ENCODE measurements at regions not wholly inside any gene's neighbourhood (a gene's known extent, or its start where the extent isn't known, plus 50 kb on each side); places are given as distances from the start of the nearest gene placed in this dataset.

DNA sequence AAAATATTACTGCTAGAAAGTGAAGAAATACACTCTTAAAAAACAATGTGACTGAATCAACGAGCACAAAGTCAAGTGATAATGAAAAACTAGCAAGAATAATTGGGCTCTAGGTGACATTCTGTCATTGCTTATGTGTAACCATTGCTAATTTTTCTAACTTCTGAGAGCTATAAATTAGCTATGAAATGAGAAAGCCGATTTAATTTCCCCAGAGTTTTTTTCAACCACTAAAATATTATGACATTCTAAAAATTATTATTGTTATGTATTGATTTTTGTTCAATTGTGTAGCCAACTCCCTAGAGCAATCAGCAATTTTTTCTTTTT, 458.6 kb upstream of the ATXN8OS start:
- no peak for TF ChIP-seq FOXM1 (IDR thresholded peaks at IDR 0.05; ENCODE audit: borderline replicate concordance, low read depth)
- TF ChIP-seq CEBPB (IDR thresholded peaks at IDR 0.05), result no peak
- TF ChIP-seq, protein P1, sequence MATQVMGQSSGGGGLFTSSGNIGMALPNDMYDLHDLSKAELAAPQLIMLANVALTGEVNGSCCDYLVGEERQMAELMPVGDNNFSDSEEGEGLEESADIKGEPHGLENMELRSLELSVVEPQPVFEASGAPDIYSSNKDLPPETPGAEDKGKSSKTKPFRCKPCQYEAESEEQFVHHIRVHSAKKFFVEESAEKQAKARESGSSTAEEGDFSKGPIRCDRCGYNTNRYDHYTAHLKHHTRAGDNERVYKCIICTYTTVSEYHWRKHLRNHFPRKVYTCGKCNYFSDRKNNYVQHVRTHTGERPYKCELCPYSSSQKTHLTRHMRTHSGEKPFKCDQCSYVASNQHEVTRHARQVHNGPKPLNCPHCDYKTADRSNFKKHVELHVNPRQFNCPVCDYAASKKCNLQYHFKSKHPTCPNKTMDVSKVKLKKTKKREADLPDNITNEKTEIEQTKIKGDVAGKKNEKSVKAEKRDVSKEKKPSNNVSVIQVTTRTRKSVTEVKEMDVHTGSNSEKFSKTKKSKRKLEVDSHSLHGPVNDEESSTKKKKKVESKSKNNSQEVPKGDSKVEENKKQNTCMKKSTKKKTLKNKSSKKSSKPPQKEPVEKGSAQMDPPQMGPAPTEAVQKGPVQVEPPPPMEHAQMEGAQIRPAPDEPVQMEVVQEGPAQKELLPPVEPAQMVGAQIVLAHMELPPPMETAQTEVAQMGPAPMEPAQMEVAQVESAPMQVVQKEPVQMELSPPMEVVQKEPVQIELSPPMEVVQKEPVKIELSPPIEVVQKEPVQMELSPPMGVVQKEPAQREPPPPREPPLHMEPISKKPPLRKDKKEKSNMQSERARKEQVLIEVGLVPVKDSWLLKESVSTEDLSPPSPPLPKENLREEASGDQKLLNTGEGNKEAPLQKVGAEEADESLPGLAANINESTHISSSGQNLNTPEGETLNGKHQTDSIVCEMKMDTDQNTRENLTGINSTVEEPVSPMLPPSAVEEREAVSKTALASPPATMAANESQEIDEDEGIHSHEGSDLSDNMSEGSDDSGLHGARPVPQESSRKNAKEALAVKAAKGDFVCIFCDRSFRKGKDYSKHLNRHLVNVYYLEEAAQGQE (IDR thresholded peaks at IDR 0.05; ENCODE audit: low read depth), result no peak
- TF ChIP-seq CREB1 (IDR thresholded peaks at IDR 0.05; ENCODE audit: low read depth), result no peak
- TF ChIP-seq TAF1 (IDR thresholded peaks at IDR 0.05; ENCODE audit: low read depth), result no peak
- TF ChIP-seq, protein P2, sequence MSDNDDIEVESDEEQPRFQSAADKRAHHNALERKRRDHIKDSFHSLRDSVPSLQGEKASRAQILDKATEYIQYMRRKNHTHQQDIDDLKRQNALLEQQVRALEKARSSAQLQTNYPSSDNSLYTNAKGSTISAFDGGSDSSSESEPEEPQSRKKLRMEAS (IDR thresholded peaks at IDR 0.05), result no peak
- TF ChIP-seq, protein P3, sequence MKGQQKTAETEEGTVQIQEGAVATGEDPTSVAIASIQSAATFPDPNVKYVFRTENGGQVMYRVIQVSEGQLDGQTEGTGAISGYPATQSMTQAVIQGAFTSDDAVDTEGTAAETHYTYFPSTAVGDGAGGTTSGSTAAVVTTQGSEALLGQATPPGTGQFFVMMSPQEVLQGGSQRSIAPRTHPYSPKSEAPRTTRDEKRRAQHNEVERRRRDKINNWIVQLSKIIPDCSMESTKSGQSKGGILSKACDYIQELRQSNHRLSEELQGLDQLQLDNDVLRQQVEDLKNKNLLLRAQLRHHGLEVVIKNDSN (IDR thresholded peaks at IDR 0.05), result no peak
- TF ChIP-seq EP300 (IDR thresholded peaks at IDR 0.05; ENCODE audit: borderline replicate concordance), result no peak
- no peak for TF ChIP-seq TEAD4 (IDR thresholded peaks at IDR 0.05)
- TF ChIP-seq YY1 (IDR thresholded peaks at IDR 0.05; ENCODE audit: low read depth), result no peak
- TF ChIP-seq EGR1 (IDR thresholded peaks at IDR 0.05), result no peak
- no peak for TF ChIP-seq ZBTB7A (IDR thresholded peaks at IDR 0.05; ENCODE audit: low read depth)
- no peak for TF ChIP-seq TCF12 (IDR thresholded peaks at IDR 0.05; ENCODE audit: low read depth)
- no peak for TF ChIP-seq NFIC (IDR thresholded peaks at IDR 0.05)
- TF ChIP-seq RAD21 (IDR thresholded peaks at IDR 0.05; ENCODE audit: low read depth), result no peak

DNA sequence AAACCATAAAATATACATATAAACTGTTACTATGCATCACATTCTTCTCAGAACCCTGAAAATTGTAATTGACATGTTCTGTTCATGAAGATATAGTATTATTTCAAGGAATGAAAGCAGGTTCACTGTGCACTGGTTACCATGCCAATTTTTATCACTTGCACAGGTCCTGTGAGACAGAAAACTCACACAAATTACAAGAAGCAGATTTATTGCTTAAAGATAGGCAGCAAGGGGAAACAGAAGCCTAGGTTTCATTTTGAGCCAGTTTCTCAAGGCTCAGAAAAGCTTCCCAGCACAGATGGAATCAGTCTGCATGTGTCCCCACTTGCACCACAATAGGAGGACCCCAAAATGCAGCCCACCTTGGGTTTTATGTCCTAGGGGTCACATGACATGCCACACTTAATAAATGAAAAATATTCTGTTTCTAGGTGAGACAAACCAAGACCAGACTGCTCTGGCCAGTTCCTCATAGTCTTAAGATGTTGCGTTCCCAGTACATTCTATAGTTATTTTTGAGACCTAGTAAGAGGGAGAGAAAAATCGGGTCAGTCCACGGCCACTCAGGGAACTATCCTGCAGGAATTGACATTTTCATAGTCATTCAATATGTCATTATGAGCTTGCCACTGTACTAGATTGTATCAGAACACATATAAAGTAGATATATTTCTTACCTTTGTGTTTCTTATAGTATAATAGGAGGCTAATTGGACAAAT, 459.1 kb upstream of the ATXN8OS start:
- TF ChIP-seq EGR1 (IDR thresholded peaks at IDR 0.05) (no peak), TEAD4 (IDR thresholded peaks at IDR 0.05) (no peak), ZBTB7A (IDR thresholded peaks at IDR 0.05; ENCODE audit: low read depth) (no peak), YY1 (IDR thresholded peaks at IDR 0.05; ENCODE audit: low read depth) (no peak), FOXM1 (IDR thresholded peaks at IDR 0.05; ENCODE audit: borderline replicate concordance, low read depth) (no peak)
- TF ChIP-seq, protein P2 (IDR thresholded peaks at IDR 0.05), result no peak
- TF ChIP-seq, protein P1 (IDR thresholded peaks at IDR 0.05; ENCODE audit: low read depth), result no peak
- TF ChIP-seq, protein P3 (IDR thresholded peaks at IDR 0.05), result no peak

DNA sequence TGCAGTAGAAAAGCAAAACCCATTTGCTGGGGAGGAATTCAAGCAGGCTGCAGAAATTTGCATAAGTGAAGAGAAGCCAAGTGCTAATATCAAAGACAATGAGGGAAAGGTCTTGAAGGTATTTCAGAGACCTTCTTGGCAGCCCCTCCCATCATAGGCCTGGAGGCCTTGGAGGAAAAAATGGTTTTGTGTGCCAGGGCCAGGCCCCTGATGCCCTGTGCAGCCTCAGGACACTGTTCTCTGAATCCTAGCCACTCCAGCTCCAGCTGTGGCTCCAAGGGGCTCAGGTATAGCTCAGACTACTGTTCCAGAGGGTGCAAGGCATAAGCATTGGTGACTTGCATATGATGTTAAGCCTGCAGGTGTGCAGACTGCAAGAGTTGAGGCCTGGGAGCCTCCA, 463.2 kb upstream of the ATXN8OS start:
- TF ChIP-seq RAD21 (IDR thresholded peaks at IDR 0.05; ENCODE audit: low read depth) (no peak), NFIC (IDR thresholded peaks at IDR 0.05) (no peak), CEBPB (IDR thresholded peaks at IDR 0.05) (no peak), YY1 (IDR thresholded peaks at IDR 0.05; ENCODE audit: low read depth) (no peak), TEAD4 (IDR thresholded peaks at IDR 0.05) (no peak), TAF1 (IDR thresholded peaks at IDR 0.05; ENCODE audit: low read depth) (no peak), TCF12 (IDR thresholded peaks at IDR 0.05; ENCODE audit: low read depth) (no peak), EGR1 (IDR thresholded peaks at IDR 0.05) (no peak), EP300 (IDR thresholded peaks at IDR 0.05; ENCODE audit: borderline replicate concordance) (no peak), ZBTB7A (IDR thresholded peaks at IDR 0.05; ENCODE audit: low read depth) (no peak), FOXM1 (IDR thresholded peaks at IDR 0.05; ENCODE audit: borderline replicate concordance, low read depth) (no peak)
- TF ChIP-seq, protein P1 (IDR thresholded peaks at IDR 0.05; ENCODE audit: low read depth), result no peak
- TF ChIP-seq, protein P2 (IDR thresholded peaks at IDR 0.05), result no peak
- TF ChIP-seq, protein P3 (IDR thresholded peaks at IDR 0.05), result no peak
